Neural progenitor cell (in vitro differentiated cells): ENCODE measurements at regions not wholly inside any gene's neighbourhood (a gene's known extent, or its start where the extent isn't known, plus 50 kb on each side); places are given as distances from the start of the nearest gene placed in this dataset.

ENCODE experiments used
- EZH2 ChIP-seq: fragments of 200-600 bp; sonication (generic); IDR thresholded peaks from 2 replicates; pipeline ENCODE4 v1.6.1; 2017; ENCODE audit warnings: antibody characterized with exemption, mild to moderate bottlenecking, moderate library complexity
- TF ChIP-seq, protein P1 (sequence below): fragments of 200-600 bp; sonication (generic); IDR thresholded peaks from 2 replicates; pipeline ENCODE4 v1.5.1; 2017; ENCODE audit warnings: antibody characterized with exemption, mild to moderate bottlenecking

DNA sequence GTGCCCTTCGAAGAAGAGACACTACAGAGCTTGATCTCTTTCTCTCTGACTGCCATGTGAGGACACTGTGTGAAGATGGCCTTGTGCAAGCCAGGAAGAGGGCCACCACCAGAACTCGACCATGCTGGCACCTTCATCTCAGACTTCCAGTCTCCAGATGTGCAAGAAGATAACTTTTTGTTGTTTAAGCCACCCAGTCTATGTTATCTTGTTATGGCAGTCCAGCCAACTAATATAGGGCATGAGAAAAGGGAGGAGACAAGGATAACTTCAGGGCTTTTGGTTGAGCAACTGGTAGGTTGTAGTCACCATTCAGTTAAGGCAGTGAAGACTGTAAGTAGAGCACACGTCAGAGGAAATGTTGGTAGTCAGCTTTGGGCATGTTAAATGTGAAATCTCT, 515.5 kb downstream of the CSNK1G3 start:
- TF ChIP-seq, protein P1, sequence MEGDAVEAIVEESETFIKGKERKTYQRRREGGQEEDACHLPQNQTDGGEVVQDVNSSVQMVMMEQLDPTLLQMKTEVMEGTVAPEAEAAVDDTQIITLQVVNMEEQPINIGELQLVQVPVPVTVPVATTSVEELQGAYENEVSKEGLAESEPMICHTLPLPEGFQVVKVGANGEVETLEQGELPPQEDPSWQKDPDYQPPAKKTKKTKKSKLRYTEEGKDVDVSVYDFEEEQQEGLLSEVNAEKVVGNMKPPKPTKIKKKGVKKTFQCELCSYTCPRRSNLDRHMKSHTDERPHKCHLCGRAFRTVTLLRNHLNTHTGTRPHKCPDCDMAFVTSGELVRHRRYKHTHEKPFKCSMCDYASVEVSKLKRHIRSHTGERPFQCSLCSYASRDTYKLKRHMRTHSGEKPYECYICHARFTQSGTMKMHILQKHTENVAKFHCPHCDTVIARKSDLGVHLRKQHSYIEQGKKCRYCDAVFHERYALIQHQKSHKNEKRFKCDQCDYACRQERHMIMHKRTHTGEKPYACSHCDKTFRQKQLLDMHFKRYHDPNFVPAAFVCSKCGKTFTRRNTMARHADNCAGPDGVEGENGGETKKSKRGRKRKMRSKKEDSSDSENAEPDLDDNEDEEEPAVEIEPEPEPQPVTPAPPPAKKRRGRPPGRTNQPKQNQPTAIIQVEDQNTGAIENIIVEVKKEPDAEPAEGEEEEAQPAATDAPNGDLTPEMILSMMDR: no peak
- TF ChIP-seq EZH2: no peak
